HG03460 (cell line): ENCODE measurements at regions not wholly inside any gene's neighbourhood (a gene's known extent, or its start where the extent isn't known, plus 50 kb on each side); places are given as distances from the start of the nearest gene placed in this dataset.
"Not testable (repeated sequence)": the region's sequence is repeated elsewhere in the genome, so short reads cannot be mapped to it uniquely, and the experiment has no call there.

Source experiments
- ATAC-seq: cut with Tn5 transposase; IDR thresholded peaks from one replicate; pipeline ENCODE4 v1.9.1; 2021; ENCODE audit not compliant: unreplicated experiment

DNA sequence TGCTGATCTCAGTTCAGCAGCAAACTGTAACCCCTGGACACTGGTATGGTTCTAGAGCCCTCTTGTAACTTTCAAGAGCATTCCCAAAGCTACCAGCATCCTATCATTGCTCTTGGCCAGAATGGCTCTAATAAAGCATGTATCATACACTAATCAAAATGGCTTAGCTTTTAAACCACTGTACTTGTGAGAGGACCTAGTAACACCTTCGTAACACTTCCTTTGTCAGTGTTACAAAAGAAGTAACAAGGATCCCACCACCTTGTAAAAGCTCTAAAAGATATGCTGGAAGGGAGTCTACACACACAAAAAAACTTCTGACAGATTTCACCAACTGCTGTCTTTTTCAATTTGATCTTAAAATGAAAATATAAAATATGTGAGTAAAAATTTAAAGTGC, 144.7 kb downstream of the ALOX5 start:
- no peak for ATAC-seq

GRCh38 chr10:45515630-45516029, 141.6 kb downstream of the ALOX5 start:
- ATAC-seq = no peak

- no peak for ATAC-seq
These were observed 140.6 kb downstream of the ALOX5 start for GRCh38 chr10:45514291-45515270.

- ATAC-seq = no peak
These were observed 139.5 kb downstream of the ALOX5 start for GRCh38 chr10:45513551-45513950.

DNA sequence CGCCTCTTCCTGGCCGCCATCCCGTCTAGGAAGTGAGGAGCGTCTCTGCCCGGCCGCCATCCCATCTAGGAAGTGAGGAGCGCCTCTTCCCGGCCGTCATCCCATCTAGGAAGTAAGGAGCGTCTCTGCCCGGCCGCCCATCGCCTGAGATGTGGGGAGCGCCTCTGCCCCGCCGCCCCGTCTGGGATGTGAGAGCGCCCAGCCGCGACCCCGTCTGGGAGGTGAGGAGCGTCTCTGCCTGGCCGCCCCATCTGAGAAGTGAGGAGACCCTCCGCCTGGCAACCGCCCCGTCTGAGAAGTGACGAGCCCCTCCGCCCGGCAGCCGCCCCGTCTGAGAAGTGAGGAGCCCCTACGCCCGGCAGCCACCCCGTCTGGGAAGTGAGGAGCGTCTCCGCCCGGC, 137.9 kb downstream of the ALOX5 start:
- ATAC-seq = not testable (repeated sequence)

DNA sequence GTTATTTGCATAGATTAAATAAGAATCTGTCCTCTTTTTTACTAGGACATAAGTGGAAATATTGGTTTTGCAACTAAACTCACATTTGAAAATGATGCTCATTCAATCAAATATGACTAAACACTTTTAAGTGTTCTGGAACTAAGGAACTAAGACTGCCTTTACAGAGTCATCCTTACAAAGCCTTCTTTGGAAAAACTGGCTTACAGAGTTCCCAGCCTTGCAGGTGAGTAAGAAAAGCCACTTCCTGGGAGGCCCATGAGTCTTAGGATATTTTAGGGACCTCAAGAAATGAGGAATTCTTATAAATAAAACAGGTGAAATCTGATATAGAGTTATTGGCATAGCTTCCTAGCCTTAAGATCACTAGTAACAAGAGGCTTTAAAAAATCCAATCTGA, 135.5 kb downstream of the ALOX5 start:
- ATAC-seq = no peak

GRCh38 chr10:45505311-45505710, 131.3 kb downstream of the ALOX5 start:
- ATAC-seq = no peak

DNA sequence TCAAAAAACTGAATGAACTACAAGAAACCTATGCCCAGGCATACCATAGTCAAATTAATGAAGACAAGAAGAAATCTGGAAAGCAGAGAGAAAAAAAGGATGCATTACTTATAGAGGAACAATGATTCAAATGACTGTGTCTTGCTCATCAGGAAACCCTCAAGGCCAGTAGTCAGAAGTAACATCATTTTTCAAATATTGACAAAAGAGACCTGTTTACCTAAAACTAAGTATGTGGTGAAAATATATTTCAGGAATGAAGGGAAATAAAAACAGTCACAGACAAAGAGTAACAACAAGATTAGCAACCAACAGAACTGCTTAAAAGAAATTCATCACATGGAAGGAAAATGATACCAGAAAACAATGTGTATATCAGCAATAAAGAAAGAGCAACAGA, 128.4 kb downstream of the ALOX5 start:
- no peak for ATAC-seq

DNA sequence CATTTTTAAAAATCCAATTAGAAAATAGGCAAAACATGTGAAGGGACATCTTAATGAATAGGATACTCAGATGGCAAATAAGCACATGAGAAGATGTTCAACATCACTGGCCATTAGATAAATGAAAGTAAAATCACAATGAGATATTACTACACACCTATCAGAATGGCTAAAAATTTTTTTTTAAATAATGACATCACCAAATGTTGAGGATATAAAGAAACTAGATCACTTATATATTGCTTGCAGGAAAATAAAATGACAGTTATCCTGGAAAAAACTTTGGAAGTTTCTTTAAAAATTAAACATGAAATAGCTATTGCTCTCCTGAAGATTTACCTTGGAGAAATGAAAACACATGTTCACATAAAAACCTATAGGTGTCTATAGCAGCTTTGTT, 127.8 kb downstream of the ALOX5 start:
- ATAC-seq = no peak

GRCh38 chr10:45500798-45501197, 126.8 kb downstream of the ALOX5 start:
- ATAC-seq = no peak

GRCh38 chr10:45500304-45500703, 126.3 kb downstream of the ALOX5 start:
- ATAC-seq = no peak

DNA sequence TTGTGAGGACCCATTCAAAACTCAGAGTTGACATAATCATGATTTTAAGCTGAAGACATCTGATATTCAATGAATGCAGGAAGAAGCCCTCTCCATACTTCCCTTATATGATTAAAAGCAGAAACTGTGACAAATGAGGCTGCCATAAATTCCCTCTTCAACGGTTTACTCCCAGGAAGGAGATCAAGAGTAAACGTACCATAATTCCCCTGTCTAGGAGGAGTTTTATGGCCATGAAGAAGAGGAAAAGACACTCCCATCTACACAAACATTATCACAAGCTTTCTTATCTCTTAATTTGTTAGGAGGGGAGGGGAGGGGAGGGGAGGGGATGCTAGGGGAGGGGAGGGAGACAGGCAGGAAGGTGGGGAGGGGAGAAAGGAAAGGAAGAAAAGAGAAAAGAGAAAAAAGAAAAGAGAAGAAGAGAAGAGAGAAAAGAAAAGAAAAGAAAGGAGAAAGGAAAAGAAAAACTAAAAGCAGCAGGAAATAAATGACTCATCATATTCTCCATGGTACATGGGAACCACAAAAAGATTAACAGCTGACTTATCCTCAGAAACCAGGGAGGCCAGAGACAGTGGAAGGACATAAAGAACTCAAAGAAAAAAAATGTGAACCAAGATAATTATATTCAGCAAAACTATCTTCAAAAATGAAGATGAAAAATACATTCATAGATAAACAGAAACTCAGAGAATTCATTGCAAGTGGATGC, 121.6 kb downstream of the ALOX5 start:
- ATAC-seq = no peak
